Ovary (tissue), 3 donors: ENCODE measurements at regions not wholly inside any gene's neighbourhood (a gene's known extent, or its start where the extent isn't known, plus 50 kb on each side); places are given as distances from the start of the nearest gene placed in this dataset.

ENCODE experiments used
- EP300 ChIP-seq: sonication (generic); formaldehyde crosslinking; IDR thresholded peaks from one replicate; pipeline ENCODE4 v1.6.1; 2017; ENCODE audit warnings: antibody characterized with exemption
- POLR2A ChIP-seq: fragments of 450-650 bp; IDR thresholded peaks from one replicate; pipeline ENCODE4 v1.6.1; 2017; ENCODE audit warnings: antibody characterized with exemption, mild to moderate bottlenecking, moderate library complexity
- TF ChIP-seq, protein P1 (sequence below), 3 donors: fragments of 450-650 bp in 2 of 3; fragments of 200-600 bp in 1 of 3; IDR thresholded peaks; one replicate each; pipeline versions ENCODE4 v1.5.1 to v1.8.0; 2016 to 2022; ENCODE audit warnings: antibody characterized with exemption in 3 of 3, mild to moderate bottlenecking in 1 of 3
- donor health status: DM: no; HTN: no; CAD: no.

DNA sequence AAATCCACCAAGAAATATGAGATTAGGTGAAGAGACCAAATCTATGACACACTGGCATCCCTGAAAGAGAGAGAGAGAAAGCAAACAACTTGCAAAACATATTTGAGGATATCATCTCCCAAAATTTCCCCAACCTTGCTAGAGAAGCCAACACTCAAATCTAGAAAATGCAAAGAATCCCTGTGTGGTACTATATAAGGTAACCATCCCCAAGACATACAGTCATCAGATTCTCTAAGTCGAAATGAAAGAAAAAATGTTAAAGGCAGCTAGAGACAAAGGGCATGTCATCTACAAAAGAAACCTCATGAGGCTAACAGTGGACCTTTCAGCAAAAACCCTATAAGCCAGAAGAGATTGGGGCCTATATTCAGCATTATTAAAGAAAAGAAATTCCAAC lies 622.1 kb upstream of the LMCD1 start:
- no peak for TF ChIP-seq POLR2A
- TF ChIP-seq, protein P1, sequence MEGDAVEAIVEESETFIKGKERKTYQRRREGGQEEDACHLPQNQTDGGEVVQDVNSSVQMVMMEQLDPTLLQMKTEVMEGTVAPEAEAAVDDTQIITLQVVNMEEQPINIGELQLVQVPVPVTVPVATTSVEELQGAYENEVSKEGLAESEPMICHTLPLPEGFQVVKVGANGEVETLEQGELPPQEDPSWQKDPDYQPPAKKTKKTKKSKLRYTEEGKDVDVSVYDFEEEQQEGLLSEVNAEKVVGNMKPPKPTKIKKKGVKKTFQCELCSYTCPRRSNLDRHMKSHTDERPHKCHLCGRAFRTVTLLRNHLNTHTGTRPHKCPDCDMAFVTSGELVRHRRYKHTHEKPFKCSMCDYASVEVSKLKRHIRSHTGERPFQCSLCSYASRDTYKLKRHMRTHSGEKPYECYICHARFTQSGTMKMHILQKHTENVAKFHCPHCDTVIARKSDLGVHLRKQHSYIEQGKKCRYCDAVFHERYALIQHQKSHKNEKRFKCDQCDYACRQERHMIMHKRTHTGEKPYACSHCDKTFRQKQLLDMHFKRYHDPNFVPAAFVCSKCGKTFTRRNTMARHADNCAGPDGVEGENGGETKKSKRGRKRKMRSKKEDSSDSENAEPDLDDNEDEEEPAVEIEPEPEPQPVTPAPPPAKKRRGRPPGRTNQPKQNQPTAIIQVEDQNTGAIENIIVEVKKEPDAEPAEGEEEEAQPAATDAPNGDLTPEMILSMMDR (IDR thresholded peaks at IDR 0.05): no peak
- no peak for TF ChIP-seq EP300
